ENCODE measurements at regions not wholly inside any gene's neighbourhood (a gene's known extent, or its start where the extent isn't known, plus 50 kb on each side); places are given as distances from the start of the nearest gene placed in this dataset.
"Not testable (repeated sequence)": the region's sequence is repeated elsewhere in the genome, so short reads cannot be mapped to it uniquely, and the experiment has no call there.

DNA sequence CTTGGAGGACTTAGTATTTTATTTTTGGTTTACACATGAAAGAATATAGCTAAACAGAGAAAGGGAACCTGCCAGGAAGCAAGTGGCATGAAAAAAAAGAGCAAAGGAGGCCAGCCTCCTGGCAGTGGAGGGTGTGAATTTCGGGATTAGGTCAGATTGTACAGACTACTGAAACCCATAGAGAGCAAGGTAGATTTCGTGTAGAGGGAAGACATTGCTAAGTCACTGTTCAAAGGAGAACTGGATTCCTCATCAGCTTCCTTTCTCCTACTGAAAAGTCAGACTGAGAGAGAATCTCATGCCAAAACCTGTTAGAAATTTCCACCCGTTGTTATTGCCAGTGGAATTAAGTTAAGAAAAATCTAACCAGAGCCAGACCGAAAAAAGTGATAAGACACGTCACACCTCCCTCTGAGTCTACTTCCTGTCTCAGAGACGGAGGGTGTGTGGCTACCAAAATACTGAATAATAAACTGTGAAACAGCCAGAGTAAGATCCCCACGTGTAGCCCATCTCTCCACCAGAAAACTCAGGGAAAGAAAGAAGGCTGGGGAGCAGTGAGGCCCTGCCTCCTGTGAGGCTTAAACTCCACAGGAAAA, 118.8 kb downstream of the SKIDA1 start:
- DNase-seq (ENCODE audit: low read depth in 2 of 2) = no peak

DNA sequence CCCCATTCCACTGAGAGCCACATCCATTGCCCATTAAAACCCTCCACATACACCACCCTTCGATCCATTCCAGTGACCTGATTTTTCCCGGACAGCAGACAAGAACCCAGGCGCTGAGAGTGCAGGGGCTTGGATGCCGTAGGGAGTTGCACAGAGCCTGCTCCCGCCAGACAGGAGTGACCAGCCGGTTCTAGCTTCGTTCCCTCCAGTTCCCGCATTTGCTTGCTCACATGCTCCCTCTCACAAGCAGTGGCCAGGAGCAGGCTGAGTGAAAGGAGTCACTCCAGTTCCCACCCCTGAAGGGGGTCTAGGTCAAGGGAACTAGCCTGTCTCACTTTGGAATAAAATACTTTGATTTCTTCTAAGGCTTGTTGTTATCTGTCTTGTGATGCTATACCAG, 119.5 kb downstream of the SKIDA1 start:
- DNase-seq (ENCODE audit: low read depth in 2 of 2) = no peak

GRCh38 chr10:21403256-21404015, 122.0 kb downstream of the SKIDA1 start:
- DNase-seq (ENCODE audit: low read depth in 2 of 2) = no peak

GRCh38 chr10:21402606-21403083, 122.8 kb downstream of the SKIDA1 start:
- DNase-seq (ENCODE audit: low read depth in 2 of 2) = no peak

DNA sequence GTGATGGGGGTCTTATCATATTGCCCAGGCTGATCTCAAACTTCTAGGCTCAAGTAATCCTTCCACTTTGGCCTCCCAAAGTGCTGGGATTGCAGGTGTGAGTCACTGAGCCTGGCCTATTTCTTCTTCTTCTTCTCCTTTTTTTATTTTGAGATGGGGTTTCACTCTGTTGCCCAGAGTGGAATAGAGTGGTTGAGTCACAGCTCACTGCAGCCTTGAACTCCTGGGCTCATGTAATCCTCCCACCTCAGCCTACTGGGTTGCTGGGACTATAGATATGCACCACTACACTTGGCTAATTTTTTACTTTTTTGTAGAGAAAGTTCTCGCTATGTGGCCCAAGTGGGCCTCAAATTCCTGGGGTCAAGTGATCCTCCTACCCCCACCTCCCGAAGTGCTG, 124.3 kb downstream of the SKIDA1 start:
- no peak for DNase-seq (ENCODE audit: low read depth in 2 of 2)

GRCh38 chr10:21399392-21400035, 126.0 kb downstream of the SKIDA1 start:
- no peak for DNase-seq (ENCODE audit: low read depth in 2 of 2)

DNA sequence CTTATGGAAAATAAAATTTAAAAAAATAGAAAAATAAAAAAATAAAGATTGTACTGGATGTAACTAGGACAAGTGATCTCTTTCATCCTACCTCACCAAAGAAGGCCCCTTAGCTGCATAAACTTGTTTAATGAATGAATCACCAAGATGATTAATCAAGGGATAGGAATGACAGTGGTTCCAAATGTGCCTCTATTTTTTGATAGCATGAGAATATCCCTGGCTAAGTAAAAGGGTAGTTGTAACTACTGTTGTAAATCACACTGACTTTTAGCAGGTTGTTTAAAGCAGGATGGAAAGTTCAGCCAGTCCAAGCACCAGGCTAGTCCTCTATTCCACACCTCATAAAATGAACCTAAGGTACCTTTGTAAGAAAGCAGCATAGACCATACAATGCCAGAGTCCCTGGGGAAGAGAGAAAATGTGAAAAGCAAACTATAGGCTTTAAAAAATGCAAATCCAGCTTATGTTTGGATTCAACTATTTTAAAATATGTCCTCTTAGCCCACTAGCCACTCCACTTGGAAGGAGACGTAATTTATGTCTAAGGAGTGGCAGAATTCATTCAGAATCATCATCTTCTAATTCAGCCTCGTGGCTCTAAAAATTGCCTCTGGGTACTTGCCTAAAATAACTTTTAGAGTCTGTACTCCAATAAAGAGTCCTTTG, 126.8 kb downstream of the SKIDA1 start:
- no peak for DNase-seq (ENCODE audit: low read depth in 2 of 2)

DNA sequence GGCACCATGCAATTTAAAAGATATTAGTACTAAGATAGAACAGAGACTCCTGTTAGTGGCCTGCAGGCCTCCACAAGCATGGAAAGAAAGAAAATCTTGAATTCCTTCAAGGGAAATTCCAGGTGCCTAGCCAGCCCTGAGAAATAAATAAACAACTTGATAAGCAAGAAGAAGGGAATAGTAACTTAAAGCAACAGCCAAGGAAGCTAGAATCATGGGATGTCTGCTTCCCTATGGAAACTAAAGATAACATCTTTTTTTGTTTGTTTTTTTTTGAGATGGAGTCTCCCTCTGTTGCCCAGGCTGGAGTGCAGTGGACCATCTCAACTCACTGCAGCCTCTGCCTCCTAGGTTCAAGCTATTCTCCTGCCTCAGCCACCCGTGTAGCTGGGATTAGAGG, 128.6 kb downstream of the SKIDA1 start:
- DNase-seq (ENCODE audit: low read depth in 2 of 2) = no peak

GRCh38 chr10:21393931-21394330, 131.6 kb downstream of the SKIDA1 start:
- no peak for DNase-seq (ENCODE audit: low read depth in 2 of 2)

DNA sequence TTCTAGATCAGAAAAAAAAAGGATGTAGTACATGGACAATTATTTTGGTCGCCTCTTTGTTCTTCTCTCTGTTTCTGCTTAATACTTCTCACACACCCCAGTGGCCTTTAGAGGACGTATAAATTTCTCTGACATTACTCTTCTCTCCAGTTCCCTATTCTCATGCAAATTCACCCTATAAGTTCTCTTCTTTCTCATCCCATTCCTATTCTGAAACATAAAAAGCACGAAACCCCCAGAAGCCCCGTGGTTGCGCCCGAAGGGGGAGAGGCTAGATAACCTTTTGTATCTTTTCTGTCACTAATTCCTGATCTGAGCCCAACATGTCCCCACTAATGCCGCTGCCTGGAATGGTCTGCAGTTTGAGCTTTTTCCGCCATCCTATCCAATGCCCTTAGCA, 136.9 kb downstream of the SKIDA1 start:
- DNase-seq (ENCODE audit: low read depth in 2 of 2) = no peak

- DNase-seq (ENCODE audit: low read depth in 2 of 2) = no peak
Measured at GRCh38 chr10:21387868-21388267, 137.6 kb downstream of the SKIDA1 start.

GRCh38 chr10:21385996-21386585, 139.4 kb downstream of the SKIDA1 start:
- DNase-seq (ENCODE audit: low read depth in 2 of 2) = no peak

DNA sequence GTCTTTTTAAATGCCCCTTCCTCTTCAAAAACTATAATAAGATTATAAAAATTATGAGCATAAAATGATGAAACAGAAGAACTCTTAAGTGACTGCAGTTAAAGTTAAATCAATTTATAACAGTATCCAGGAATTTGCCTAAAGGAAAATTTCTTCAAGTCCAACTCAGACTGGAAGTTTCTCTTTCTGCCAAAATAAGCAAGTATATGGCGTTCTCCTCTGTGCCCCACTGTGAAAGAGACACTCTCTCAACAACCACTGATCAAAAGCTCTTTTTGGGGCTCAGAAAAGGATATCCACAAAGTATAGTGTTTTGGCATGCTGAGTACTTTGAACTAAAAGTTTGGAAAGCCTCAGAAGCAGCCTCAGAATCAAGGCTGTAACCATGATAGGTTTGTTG, 139.9 kb downstream of the SKIDA1 start:
- DNase-seq (ENCODE audit: low read depth in 2 of 2) = no peak

- DNase-seq (ENCODE audit: low read depth in 2 of 2) = no peak
Measured at GRCh38 chr10:21379143-21379542, 146.3 kb downstream of the SKIDA1 start.

DNA sequence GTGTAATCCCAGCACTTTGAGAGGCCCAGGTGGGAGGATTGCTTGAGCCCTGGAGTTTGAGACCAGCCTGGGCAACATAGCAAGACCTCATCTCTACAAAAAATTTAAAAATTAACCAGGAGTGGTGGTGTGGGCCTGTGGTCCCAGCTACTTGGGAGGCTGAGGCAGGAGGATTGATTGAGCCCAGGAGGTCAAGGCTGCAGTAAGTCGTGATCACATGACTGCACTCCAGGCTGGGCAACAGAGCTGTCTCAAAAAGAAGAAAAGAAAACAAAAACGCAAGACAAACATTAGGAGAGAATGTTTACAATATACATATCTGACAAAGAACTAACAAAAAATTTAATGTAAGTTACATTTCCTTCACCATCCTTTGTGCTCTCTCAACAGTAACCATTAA, 150.2 kb downstream of the SKIDA1 start:
- DNase-seq (ENCODE audit: low read depth in 2 of 2) = not testable (repeated sequence)

DNA sequence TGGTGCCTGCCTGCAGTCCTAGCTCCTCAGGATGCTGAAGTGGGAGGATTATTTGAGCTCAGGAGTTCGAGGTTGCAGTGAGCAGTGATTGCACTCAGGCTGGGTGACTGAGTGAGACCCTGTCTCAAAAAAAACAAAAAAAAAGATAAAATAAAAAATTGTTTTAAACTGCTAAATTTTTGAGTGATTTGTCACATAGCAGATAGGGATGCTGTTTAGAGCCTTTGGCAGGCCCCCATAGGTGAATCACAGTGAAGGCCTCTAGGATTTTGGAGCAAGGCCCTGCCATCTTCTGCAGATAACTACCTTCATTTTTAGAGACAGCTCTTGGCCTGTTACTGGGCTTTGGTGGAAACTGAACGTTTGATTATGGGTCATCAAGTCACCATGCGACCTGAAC, 151.6 kb downstream of the SKIDA1 start:
- not testable (repeated sequence) for DNase-seq (ENCODE audit: low read depth in 2 of 2)

DNA sequence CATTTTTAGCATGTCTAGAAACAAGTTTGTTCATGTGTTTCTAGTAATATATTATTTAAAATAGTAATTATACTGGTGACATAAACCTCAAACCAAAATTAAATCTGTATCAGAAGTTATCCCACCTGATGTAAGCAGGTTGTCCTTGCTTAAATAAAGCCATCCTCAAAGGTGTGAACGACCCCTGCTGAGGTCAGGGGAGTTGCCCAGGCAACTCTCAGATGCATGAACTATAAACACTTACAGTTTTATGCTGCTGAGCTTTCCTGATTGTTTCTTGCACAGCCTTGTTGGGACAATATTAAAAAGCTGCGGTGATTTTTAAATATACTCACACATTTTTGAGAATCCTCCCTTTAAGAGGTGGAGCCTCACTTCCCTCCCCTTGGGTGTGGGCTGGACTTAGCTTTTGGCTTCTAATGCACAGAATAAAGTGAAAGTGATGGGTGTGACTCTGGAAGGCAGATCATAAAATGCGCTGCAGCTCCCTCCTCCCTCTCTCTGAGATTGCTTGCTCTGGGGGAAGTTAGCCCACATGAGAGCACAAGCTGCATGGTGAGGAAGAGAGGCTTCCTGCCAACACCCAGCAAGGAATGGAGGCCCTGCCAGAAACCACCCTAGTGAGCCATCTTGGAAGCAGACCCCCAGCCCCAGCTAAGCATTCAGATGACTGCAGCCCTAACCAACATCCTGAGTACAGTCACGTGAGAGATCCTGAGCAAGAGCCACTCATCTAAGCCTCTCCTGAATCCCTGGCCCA, 152.7 kb downstream of the SKIDA1 start:
- peak; percentile 2 to 4 for DNase-seq (ENCODE audit: low read depth in 2 of 2)

GRCh38 chr10:21369697-21370096, 155.8 kb downstream of the SKIDA1 start:
- DNase-seq (ENCODE audit: low read depth in 2 of 2) = no peak

GRCh38 chr10:21368728-21369425, 156.6 kb downstream of the SKIDA1 start:
- no peak for DNase-seq (ENCODE audit: low read depth in 2 of 2)

- no peak for DNase-seq (ENCODE audit: low read depth in 2 of 2)
Measured at GRCh38 chr10:21368022-21368582, 157.4 kb downstream of the SKIDA1 start.
